HG03039 (cell line): ENCODE measurements at regions not wholly inside any gene's neighbourhood (a gene's known extent, or its start where the extent isn't known, plus 50 kb on each side); places are given as distances from the start of the nearest gene placed in this dataset.
"Not testable (repeated sequence)": the region's sequence is repeated elsewhere in the genome, so short reads cannot be mapped to it uniquely, and the experiment has no call there.

Source experiments
- ATAC-seq: cut with Tn5 transposase; IDR thresholded peaks from one replicate; pipeline ENCODE4 v1.9.1; 2021; ENCODE audit warnings: mild to moderate bottlenecking, moderate library complexity; ENCODE audit not compliant: unreplicated experiment

DNA sequence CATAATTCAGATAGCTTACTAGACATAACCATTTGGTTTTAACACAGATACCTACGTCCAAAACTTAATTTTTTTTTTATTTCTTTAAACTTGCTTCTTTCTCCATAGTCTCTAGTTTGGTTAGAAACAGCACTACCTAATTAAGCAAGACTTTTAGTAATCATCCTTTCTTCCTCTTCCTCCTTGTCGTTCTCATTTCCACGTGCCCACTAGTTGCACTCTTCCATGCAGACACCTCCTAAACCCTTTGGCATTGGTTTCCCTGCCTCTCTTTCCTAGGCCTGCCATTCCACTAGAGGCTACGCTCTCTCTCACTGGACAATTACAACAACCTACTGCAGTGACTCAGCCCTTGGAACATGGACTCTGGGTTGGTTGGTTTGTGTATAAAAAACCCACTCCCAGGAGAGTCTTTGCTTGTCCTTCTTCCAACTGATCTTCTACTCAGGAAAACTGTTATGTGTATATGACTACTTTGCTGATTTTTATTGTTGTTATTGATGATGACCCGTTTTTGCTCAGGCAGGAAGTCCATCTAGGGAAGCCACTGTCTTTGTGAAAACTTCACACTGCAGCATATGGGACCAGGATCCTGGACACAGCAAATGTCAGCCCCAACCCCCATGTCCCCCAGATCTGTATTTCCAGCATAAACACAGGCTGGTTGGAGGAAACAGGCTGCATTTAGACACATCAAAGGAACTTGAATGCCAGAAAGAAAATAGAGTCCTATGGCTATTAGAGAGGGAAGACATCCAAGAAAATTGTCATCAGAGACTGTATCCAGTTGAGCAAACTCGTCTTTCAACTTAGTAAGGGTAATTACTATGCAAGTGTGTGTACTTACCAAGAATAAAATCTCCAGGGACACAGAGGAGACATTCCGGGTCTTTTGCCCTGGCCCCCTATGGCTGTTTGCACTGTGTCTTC is 503.2 kb downstream of the GADD45G start:
- no peak for ATAC-seq

DNA sequence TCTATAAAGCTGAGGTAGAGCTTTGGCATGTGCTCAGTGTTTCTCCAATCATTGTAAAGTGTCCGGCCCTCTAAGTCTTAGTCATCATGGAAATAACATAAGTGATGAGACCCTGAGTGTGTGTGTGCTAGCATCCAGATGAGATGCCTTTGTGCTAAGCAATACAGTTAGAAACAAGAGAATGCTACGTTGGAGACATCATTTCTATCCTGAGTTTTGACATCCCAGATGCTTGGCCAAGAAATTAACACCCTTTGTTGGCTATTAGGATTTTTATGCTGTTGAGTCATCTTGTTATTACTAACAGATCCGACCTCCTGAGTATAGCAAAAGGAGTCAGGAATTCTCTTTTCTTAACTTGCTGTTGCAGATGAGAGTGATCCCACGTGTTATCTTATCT is 508.0 kb downstream of the GADD45G start:
- no peak for ATAC-seq

DNA sequence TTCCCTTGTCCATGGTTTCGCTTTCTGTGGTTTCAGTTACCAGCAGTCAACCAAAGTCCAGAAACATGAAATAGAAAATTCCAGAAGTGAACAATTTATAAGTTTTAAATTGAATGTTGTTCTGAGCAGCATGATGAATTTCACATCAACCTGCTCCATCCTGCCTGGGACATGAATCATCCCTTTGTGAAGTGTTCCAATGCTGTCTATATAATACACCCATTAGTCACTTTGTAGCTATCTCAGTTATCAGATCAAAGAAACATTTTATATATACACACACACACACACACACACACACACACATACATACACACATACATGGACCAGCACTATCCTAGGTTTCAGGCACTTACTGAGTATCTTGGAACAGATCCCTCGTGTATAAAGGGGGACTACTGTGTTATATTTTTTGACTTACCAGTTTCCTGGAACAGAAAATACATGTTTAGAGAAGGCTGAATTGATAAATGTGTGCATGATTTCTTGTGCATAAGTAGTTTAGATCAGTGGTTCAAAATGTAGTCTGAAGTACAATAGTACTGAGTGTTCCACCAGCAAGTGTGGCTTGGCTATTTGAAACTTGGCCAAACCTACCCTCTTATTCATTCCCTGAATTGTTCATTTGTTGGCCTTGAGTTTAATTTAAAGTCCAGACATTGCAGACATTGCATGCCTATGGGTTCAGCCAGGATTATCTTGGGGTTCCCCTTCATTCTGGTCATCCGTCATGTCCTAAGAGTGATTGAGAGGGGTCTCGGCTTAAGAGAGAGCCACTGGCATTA is 510.0 kb downstream of the GADD45G start:
- no peak for ATAC-seq

DNA sequence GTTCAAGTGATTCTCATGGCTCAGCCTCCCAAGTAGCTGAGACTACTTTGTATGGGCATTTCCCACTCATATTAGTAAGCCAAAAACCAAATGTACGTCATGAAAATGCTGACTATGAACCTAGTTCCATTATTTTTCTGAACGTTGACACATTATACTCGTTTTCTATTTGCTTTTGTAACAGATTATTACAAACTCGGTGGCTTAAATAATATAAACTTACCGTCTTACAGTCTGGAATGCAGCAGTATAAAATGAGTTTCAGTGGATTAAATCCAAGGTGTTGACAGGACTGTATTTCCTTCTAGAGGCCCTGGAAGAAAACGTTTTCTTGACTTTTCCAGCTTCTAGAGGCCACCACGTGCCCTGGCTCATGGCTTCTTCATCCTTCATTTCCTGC is 517.0 kb downstream of the GADD45G start:
- ATAC-seq, result no peak

DNA sequence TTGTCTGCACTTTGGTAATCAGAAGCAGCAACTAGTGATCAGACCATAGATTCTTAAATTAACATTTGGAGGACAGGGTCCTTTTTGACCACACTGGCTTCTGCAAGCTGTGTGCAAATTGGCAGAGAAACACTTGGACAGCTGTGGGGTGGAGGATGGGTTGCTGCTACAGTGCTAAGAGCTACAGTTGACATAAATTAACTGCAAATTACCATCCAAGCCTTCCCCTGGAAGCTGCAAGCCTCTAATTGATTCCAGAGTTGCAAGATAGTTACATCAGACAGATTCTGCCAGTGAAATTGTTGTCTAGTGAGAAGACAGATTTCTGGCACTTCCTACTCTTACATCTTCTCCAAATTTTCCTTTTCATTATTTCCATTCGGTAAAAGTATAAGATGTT is 517.7 kb downstream of the DIRAS2 start:
- no peak for ATAC-seq

DNA sequence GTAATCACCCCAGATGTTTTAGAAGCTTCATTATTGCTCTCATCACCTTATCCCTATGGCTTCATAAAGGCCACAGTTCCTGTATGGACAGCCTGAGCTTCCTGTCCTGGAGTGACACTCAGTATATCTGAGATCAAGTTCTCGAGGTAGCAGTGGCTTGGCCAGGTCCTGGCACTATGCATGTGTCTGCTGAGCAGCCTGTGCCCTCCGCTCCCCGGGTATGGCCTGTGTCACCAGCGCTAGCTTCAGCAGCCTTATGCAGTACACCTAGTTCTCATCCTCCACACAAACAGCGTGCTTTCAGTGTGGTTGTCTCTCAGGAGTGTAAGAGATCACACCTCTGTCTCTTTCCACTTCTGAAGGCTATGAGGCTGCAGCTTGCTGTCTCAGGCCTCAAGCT is 514.7 kb downstream of the DIRAS2 start:
- ATAC-seq, result no peak

DNA sequence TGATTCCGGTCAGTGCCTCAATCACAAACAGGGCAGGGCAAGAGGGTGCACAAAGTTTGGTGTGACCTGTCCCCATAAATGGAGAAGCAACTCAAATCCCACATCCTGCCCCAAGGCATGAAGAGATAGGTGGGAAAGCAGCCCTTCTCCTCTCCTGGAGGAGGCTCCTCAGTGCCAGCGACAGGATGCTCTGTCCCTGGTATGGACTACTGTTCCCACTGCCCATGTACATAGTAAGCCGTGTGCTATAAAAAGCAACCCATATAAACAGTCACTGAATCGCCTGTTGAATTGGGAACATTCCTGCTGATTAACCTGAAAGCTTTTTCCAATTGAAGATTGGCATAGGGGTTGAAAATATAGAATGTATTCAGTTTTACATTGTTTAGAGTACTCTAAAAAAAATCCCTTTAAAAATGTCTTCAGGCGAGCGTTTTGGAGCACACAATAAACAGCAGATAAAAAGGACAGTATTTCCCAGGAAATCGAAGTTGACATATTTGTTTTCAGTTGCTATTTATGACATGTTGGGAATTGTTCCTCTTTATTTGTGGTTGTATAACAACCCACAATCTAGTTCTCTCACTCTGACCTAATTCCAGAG is 513.9 kb downstream of the DIRAS2 start:
- no peak for ATAC-seq

DNA sequence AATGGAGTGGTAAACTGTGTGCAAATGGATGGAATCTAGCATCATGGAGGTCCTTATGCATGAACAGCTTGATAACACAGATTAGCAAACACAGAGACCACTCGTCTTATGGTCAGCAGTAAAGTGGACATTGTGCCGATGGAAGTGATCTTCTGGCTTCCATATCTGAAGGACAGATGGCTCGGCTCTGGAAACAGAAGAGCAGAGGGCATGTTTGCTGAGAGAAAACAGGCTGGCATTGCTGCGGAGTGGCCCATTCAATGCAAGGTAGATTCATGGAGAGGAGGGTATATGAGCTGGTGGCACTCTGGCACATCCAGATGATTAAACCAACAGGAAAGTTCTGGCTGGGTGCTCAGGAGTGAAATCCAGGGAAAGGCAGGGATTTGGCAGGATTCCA is 513.2 kb downstream of the DIRAS2 start:
- no peak for ATAC-seq

DNA sequence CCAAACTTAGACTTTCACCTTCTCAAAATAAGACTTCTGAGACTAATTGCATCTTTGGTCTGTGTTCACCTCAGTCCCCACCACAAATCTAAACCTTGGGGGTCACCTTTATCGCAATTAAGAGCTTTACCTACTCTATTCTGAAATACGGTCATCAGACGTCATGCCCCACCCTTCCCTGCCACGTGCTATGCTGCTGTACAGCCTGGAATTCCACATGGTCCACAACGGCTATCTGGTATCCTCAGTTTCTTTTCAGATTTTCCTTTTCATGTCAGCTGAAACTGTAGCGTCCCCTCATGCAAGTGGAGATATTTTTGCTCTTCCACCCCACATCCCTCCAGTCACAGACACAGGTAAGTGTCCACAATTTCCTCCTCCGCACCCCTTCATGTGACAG is 511.1 kb downstream of the DIRAS2 start:
- ATAC-seq, result no peak

DNA sequence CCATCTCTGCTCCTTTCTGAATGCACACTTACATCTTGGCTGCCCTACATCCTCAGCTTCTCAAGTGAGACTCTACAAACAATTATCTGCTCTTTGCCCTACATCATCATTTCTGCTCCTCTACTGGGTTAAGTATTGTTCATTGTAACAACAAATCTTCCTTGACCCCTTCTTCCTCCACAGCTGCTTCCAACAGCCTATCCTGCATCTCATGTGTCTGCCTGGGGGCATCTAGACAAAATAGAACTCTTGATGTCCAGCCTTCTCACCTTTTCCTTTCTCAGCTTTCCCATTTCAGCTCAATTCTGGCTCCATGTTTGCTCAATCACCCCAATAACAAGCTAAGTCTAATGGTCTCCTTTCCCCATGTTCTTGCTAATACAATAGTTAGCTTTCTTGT is 509.8 kb downstream of the DIRAS2 start:
- no peak for ATAC-seq

DNA sequence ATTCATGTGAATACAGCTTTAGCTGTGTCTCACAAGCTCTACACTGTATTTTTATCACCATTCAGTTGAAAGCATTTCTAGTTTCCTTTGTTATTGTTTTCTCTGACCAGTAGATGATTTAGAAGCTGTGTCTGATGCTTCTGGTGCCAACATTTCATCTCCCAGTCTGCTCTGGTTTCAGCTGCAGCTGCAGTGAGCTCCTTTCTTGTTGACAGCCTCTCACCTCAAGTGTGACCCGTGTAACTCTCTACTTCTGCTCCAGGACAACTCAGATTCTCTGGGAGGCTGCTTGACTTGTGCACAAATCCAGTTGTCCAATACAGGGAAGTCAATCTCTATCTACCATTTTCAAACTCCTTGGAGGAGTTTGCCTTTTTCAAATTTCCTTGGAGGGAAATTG is 504.8 kb downstream of the DIRAS2 start:
- no peak for ATAC-seq

DNA sequence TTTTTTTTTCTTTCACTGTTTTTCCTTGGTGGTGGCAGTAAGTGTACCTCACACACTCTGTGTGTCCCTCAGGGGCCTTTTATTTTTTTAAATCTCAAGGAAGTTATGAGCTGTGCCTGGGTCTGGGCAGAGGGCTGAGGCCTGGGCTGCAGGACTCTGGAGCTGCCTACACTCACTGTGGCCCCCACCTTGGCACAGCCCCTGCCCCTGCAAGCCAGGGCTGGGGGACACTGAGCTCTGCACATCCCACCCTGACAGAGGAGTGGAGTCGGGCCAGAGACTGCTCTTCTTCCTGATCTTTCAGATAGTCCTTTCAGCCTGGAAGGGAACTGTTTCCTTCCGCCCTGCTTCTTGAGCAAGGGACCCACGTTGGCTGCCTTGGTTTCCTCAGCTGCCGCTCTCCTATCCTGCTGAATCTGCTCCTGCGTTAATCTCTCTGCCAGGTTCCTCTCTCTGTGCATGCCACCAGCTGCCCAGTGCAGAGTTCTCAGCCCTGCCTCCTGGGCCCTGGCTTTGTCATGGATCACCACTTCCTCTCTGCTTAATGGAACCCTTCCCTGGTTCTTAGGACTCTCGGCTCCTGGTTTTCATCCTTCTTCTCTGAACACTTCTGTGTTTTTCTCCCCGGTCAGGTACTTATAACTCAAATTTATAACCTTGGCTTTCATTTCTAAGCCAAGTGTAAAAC is 502.3 kb downstream of the DIRAS2 start:
- no peak for ATAC-seq

DNA sequence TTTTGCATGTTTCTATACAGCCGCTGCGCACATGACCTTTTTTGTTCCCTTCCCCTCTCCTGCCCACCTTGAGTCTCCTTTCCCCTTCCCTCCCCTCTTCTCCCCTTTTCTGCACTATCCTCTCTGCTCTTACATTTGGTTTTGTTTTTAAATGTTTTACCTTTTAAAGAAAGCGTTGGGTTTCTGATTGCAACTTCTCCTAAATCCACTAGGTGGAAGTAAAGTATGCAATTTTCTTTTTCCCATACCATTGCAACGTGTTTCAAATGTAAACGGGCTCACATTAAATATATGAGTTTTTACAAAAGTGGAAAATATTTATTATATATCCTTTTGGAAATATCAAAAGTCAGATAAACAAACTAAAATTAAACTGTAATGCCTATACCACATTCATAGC is 500.9 kb downstream of the DIRAS2 start:
- no peak for ATAC-seq

DNA sequence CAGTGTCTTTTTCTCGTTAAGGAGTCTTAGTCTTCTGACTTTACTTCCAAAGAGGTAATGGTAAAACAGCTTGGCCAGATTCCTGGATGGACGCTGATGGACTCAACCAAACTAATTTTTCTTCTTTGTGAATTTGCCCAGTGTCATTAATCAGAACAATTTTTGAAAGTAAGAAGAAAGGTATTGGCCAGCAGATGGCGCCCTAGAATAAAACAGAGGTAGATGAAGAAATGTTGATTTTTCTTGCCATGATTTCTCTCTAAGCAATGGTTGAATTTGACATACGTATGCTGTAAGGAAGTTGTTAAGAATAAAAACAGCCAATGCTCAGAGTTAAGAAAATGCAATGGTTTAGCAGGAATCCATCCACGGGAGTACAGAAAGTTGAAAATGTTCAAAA is 500.0 kb downstream of the DIRAS2 start:
- no peak for ATAC-seq

DNA sequence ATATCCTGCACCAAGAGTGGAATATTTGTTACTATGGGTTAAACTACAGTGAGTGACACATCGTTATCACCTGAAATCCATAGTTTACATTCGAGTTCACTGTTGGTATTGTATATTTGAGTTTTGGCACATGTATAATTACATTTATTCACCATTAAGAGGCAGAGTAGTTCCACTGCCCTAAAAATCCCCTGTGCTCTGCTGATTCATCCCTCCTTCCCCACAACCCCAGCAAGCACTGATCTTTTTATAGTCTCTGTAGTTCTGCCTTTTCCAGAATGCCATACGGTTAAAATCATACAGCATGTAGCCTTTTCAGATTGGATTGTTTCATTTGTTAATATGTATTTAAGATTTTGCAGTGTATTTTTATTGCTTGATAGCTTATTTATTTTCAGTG is 495.2 kb downstream of the DIRAS2 start:
- no peak for ATAC-seq

DNA sequence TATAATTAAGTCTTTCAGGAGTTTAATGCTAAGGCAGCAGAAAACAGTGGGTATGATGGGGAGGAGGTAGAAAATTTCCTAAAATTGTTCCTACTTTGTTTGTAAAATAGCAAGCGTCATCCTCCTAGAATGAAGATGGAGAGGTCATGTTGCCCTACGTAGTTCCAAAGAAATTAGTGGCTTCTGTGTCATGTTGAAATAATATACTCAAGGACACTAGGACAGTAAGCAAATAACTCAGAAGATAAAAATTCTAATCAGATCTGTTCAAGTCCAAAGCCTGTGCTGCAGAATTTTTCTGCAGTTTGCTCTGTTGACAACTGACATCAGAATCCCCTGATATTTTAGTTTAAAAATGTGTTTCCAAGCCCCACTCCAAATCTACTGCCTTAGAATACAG is 486.3 kb downstream of the DIRAS2 start:
- ATAC-seq, result no peak

DNA sequence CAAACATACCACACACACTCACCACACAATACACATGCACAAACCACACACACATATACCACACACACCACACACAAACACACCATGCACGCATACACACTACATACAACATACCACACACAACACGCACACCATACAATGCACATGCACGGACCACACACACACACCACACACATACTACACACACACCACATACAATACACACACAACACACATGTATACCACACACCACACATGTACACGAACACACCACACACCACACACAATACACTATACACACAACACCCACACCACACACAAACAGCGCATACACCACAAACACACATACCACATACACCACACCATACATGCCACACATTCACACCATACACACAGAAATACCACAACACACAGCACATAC is 480.3 kb downstream of the DIRAS2 start:
- ATAC-seq, result no peak

DNA sequence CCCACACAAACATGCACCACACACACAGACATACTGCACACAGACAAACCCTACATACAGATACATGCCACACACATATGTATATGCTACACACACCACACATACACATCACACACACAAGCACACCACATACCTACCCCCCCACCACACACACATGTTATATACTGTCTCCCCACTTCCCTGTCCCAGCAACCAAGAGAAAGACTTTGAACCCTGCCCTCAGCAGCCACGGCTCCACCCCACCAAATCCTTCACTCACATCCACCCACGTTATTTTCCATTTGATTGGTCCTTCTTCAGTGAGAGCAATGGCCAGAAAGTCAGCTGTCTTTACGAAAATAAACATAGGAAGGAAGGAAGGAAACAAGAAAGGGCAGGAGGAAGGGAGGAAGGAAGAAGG is 479.8 kb downstream of the DIRAS2 start:
- no peak for ATAC-seq

DNA sequence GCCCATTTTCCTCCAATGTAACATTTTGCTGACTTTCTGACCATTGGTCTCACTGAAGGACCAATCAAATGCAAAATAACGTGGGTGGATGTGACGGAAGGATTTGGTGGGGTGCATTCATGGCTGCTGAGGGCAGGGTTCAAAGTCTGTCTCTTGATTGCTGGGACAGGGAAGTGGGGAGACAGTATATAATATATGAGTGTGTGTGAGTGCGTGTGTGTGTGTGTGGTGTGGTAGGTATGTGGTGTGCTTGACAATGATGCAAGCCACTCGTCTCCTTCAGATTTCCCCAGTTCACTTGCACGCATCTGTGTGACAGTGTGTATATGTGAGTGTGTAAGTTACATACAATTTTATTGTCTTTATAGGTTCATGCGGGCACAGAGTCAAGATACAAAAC is 477.3 kb downstream of the DIRAS2 start:
- no peak for ATAC-seq

DNA sequence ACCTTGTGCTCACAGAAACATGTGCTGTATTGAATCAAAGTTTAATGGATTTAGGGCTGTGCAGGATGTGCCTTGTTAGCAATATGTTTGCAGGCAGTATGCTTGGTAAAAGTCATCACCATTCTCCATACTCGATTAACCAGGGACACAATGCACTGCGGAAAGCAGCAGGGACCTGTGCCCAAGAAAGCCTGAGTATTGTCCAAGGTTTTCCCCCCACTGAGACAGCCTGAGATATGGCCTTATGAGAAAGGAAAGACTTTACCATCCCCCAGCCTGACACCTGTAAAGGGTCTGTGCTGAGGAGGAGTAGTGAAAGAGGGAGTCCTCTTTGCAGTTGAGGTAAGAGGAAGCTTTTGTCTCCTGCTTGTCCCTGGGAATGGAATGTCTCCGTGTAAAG is 476.2 kb downstream of the DIRAS2 start:
- ATAC-seq, result not testable (repeated sequence)

DNA sequence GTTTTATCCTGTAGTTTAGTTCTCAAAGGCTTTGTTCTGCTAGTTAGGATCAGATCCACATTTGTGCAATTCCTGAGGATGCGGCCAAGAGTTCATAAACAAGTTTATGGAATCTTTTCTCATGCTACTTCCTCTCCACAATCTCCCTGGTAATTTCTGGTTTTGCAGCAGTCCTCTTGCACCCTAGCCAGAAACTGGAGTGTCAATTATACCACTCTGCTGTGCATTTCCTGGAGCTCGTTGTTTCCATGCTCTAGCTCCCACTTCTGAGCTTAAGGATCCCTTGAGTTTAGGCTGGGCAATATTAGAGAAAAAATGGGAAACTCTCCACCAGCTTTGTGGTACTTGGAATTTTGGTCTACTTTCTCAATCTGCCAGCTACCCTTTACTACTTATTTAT is 474.7 kb downstream of the DIRAS2 start:
- no peak for ATAC-seq
